ENCODE measurements at regions not wholly inside any gene's neighbourhood (a gene's known extent, or its start where the extent isn't known, plus 50 kb on each side); places are given as distances from the start of the nearest gene placed in this dataset.

DNA sequence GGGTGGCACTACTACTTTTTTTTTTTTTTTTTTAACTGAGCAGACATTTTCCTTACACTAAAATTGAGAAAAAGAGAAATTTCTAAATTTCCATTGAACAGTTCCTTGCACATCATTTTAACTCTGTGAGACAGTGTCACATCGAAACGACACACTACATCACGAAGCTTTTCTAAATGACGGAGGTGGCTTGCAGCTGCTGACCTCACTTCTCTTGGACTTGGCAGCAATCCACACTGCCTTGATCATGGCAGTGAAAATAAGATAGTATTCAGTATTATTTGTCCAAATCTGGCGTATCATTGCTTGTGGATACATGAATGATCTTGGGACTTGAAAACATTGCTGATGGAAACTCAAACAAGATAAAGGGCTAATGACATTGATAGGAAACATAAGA, 80.3 kb upstream of the CYYR1 start:
- TF ChIP-seq, protein P1, sequence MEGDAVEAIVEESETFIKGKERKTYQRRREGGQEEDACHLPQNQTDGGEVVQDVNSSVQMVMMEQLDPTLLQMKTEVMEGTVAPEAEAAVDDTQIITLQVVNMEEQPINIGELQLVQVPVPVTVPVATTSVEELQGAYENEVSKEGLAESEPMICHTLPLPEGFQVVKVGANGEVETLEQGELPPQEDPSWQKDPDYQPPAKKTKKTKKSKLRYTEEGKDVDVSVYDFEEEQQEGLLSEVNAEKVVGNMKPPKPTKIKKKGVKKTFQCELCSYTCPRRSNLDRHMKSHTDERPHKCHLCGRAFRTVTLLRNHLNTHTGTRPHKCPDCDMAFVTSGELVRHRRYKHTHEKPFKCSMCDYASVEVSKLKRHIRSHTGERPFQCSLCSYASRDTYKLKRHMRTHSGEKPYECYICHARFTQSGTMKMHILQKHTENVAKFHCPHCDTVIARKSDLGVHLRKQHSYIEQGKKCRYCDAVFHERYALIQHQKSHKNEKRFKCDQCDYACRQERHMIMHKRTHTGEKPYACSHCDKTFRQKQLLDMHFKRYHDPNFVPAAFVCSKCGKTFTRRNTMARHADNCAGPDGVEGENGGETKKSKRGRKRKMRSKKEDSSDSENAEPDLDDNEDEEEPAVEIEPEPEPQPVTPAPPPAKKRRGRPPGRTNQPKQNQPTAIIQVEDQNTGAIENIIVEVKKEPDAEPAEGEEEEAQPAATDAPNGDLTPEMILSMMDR (IDR thresholded peaks at IDR 0.05): no peak
- no peak for TF ChIP-seq POLR2A (IDR thresholded peaks at IDR 0.05)
